IMR-90 (cell line): ENCODE measurements at regions not wholly inside any gene's neighbourhood (a gene's known extent, or its start where the extent isn't known, plus 50 kb on each side); places are given as distances from the start of the nearest gene placed in this dataset.

Source experiments
- ATAC-seq: fragments of 200-7000 bp; cut with Tn5 transposase; 2 replicates; pipeline ENCODE4 v1.9.1; 2020; ENCODE audit warnings: low read depth, mild to moderate bottlenecking, moderate library complexity
- BruUV-seq: library from RNA; stranded (reverse); fragments of 400-500 nt; replicated peaks from 2 replicates; lab custom pipeline; 2021; lab: Mats Ljungman, UMichigan
- CTCF ChIA-PET: fragments of 300-600 bp; formaldehyde crosslinking; extraction: SDS; loops from one replicate; lab custom pipeline; 2021; ENCODE audit warnings: antibody characterized with exemption; lab: Yijun Ruan, JAX
- POLR2A ChIA-PET: fragments of 300-600 bp; sonication (Branson Sonifier 250); formaldehyde crosslinking; loops from one replicate; lab custom pipeline; 2022; ENCODE audit warnings: antibody characterized with exemption; ENCODE audit not compliant: unreplicated experiment; lab: Charles Lee
- DNase-seq: peaks from one replicate; pipeline ENCODE4 v3.0.0; 2013
- H2AFZ ChIP-seq: replicated peaks from 2 replicates; pipeline ENCODE3; 2013; ENCODE audit warnings: low read length, mild to moderate bottlenecking; ENCODE audit not compliant: poor library complexity
- H2AK5ac ChIP-seq: 2 replicates; pipeline ENCODE4 v1.6.1; 2013; ENCODE audit warnings: low read depth, low read length, inconsistent platforms
- H2AK9ac ChIP-seq: replicated peaks from 2 replicates; pipeline ENCODE3; 2013; ENCODE audit warnings: mild to moderate bottlenecking, low read depth, low read length, moderate library complexity; ENCODE audit not compliant: poor library complexity
- H2BK120ac ChIP-seq: 2 replicates; pipeline ENCODE4 v1.6.1; 2013; ENCODE audit warnings: low read depth, low read length, inconsistent platforms
- H2BK15ac ChIP-seq: 3 replicates; pipeline ENCODE4 v1.6.1; 2013; ENCODE audit warnings: low read depth, low read length, inconsistent platforms
- H2BK20ac ChIP-seq: 2 replicates; pipeline ENCODE4 v1.6.1; 2013; ENCODE audit warnings: low read depth, mild to moderate bottlenecking, inconsistent platforms, low read length, moderate library complexity
- H2BK5ac ChIP-seq: 2 replicates; pipeline ENCODE4 v1.6.1; 2013; ENCODE audit warnings: mild to moderate bottlenecking, low read depth, low read length, inconsistent platforms; ENCODE audit not compliant: poor library complexity, severe bottlenecking
- H3K14ac ChIP-seq: replicated peaks from 2 replicates; pipeline ENCODE4 v1.6.1; 2013; ENCODE audit warnings: low read depth, low read length, inconsistent platforms
- H3K18ac ChIP-seq: 2 replicates; pipeline ENCODE4 v1.6.1; 2013; ENCODE audit warnings: low read depth, low read length, control low read depth
- H3K23ac ChIP-seq: 2 replicates; pipeline ENCODE4 v1.6.1; 2013; ENCODE audit warnings: low read depth, low read length, inconsistent platforms
- H3K27ac ChIP-seq: 2 replicates; pipeline ENCODE4 v1.5.1; 2013; ENCODE audit warnings: mild to moderate bottlenecking, control low read depth, low read length; ENCODE audit not compliant: insufficient read depth
- H3K27me3 ChIP-seq: 2 replicates; pipeline ENCODE4 v1.6.1; 2013; ENCODE audit warnings: low read length; ENCODE audit not compliant: control insufficient read depth, insufficient read depth
- H3K36me3 ChIP-seq: 2 replicates; pipeline ENCODE4 v1.6.1; 2013; ENCODE audit warnings: low read length, mixed read lengths; ENCODE audit not compliant: control insufficient read depth, insufficient read depth
- H3K4ac ChIP-seq: 2 replicates; pipeline ENCODE4 v1.6.1; 2013; ENCODE audit warnings: low read depth, low read length, inconsistent platforms
- H3K4me1 ChIP-seq: 2 replicates; pipeline ENCODE4 v1.6.1; 2013; ENCODE audit warnings: low read length, mixed read lengths; ENCODE audit not compliant: control insufficient read depth, insufficient read depth
- H3K4me2 ChIP-seq: 2 replicates; pipeline ENCODE4 v1.6.1; 2013; ENCODE audit warnings: low read depth, mild to moderate bottlenecking, control low read depth, low read length, moderate library complexity
- H3K4me3 ChIP-seq: 2 replicates; pipeline ENCODE4 v1.5.1; 2013; ENCODE audit warnings: low read depth, mild to moderate bottlenecking, control low read depth, low read length, moderate library complexity; ENCODE audit not compliant: insufficient read depth
- H3K56ac ChIP-seq: 2 replicates; pipeline ENCODE4 v1.6.1; 2013; ENCODE audit warnings: low read length, inconsistent platforms; ENCODE audit not compliant: insufficient read depth; ENCODE audit errors: extremely low read depth
- H3K79me1 ChIP-seq, 2 experiments: 2 replicates each; pipeline ENCODE4 v1.6.1; 2013; ENCODE audit warnings: low read length in 2 of 2, inconsistent platforms in 1 of 2, low read depth in 1 of 2
- H3K9ac ChIP-seq: 2 replicates; pipeline ENCODE4 v1.6.1; 2013; ENCODE audit warnings: low read depth, low read length, control low read depth
- H3K9me1 ChIP-seq: 2 replicates; pipeline ENCODE4 v1.6.1; 2013; ENCODE audit warnings: low read length, inconsistent platforms; ENCODE audit not compliant: insufficient read depth
- H3K9me3 ChIP-seq: 2 replicates; pipeline ENCODE4 v1.6.1; 2013; ENCODE audit warnings: low read length; ENCODE audit not compliant: control insufficient read depth, insufficient read depth
- H4K20me1 ChIP-seq: 2 replicates; pipeline ENCODE4 v1.6.1; 2013; ENCODE audit warnings: low read length, inconsistent platforms; ENCODE audit not compliant: insufficient read depth
- H4K5ac ChIP-seq: 2 replicates; pipeline ENCODE4 v1.6.1; 2013; ENCODE audit warnings: mild to moderate bottlenecking, low read depth, low read length, control low read depth
- H4K8ac ChIP-seq, 2 experiments: 2 replicates each; pipeline ENCODE4 v1.6.1; 2013; ENCODE audit warnings: low read depth in 2 of 2, low read length in 2 of 2, control low read depth in 1 of 2, inconsistent platforms in 1 of 2
- H4K91ac ChIP-seq: 2 replicates; pipeline ENCODE4 v1.6.1; 2013; ENCODE audit warnings: low read depth, low read length, inconsistent platforms; ENCODE audit not compliant: insufficient read depth
- FOS ChIP-seq: fragments of 150-350 bp; IDR thresholded peaks from 2 replicates; pipeline ENCODE4 v1.6.1; 2016; ENCODE audit warnings: low read depth, low read length
- MXI1 ChIP-seq: IDR thresholded peaks from 2 replicates; pipeline ENCODE4 v1.6.1; 2012; ENCODE audit warnings: low read depth, mild to moderate bottlenecking, low read length, moderate library complexity, borderline replicate concordance
- WGBS, 2 experiments: methylation state at CpG; one replicate each; pipeline versions ENCODE4 v1.1.5 to v1.1.7; 2013; ENCODE audit warnings: missing lambda C conversion rate in 2 of 2; ENCODE audit not compliant: insufficient read length in 1 of 2; ENCODE audit errors: extremely low coverage in 2 of 2; 5-methylcytosine and 5-hydroxymethylcytosine counted together
- dilution Hi-C: fragments of 300-500 bp; cut with HindIII; formaldehyde crosslinking; loops from one replicate; pipeline ENCODE4 v1.14.3; 2018; ENCODE audit warnings: low sequenced_read_pairs; ENCODE audit not compliant: unreplicated experiment
- in situ Hi-C: fragments of 300-500 bp; cut with MboI; formaldehyde crosslinking; loops from 3 replicates; pipeline ENCODE4 v1.14.3; 2019; ENCODE audit warnings: low sequenced_read_pairs, inconsistent platforms, mixed read lengths
- intact Hi-C: fragments of 100-400 bp; cut with micrococcal nuclease; formaldehyde crosslinking; loops from 2 replicates; pipeline ENCODE4 v1.10.0; 2022
- TF ChIP-seq, protein P1 (sequence below): conservative IDR thresholded peaks from 2 replicates; pipeline ENCODE4 v1.5.1; 2012; ENCODE audit warnings: mild to moderate bottlenecking, low read depth, low read length, improper control_type of control experiment

DNA sequence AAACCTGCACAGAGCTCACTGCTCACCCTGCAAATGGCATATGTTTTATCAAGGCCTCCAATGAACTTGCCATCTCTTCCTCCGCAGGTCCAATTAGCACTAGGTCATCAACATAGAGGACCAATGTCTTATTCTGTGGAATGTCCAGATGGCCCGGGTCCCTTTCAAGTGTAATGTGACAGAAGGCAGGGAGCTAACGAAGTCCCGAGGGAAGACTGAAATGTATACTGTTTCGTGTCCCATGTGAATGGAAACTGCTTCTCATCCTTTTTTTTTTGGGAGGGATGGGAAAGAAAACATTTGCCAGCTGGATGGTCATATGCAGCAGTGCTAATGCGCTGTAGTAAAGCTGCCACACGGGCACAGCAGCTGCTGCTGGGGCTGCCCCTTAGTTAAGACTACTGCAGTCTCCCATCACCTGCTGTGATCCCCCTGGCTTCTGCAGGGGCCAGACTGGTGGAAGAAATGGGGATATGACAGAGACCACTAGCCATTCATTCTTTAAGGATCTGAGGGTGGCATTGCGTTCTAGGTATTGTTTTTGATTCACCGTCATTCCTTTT is 61.7 kb upstream of the CCNY start:
- WGBS, 2 experiments: 0% methylated on average over 1 of the region's 9 CpGs; no CpG with 5 or more reads in 1 of the 2 experiments
- H2AK9ac ChIP-seq: no peak overlapping the region
- dilution Hi-C loops (no loop called here), intact Hi-C loops (no loop called here), in situ Hi-C loops (no loop called here)
- H3K4me1 ChIP-seq: no peaks in the 10 kb centered on the region
- H2AK5ac ChIP-seq: no peak overlapping the region
- TF ChIP-seq MXI1: no peak
- no peak for TF ChIP-seq FOS
- TF ChIP-seq, protein P1, sequence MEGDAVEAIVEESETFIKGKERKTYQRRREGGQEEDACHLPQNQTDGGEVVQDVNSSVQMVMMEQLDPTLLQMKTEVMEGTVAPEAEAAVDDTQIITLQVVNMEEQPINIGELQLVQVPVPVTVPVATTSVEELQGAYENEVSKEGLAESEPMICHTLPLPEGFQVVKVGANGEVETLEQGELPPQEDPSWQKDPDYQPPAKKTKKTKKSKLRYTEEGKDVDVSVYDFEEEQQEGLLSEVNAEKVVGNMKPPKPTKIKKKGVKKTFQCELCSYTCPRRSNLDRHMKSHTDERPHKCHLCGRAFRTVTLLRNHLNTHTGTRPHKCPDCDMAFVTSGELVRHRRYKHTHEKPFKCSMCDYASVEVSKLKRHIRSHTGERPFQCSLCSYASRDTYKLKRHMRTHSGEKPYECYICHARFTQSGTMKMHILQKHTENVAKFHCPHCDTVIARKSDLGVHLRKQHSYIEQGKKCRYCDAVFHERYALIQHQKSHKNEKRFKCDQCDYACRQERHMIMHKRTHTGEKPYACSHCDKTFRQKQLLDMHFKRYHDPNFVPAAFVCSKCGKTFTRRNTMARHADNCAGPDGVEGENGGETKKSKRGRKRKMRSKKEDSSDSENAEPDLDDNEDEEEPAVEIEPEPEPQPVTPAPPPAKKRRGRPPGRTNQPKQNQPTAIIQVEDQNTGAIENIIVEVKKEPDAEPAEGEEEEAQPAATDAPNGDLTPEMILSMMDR: no peak
- DNase-seq: no peak
- CTCF ChIA-PET: interaction anchor here (0.6 kb wide), 1 partner anchor 19 kb away, joined by 4 read pairs; no protein-coding TSS in a partner anchor
- H2BK15ac ChIP-seq: no peak overlapping the region
- no peak overlapping the region for H3K27ac ChIP-seq
- H3K9me1 ChIP-seq: no peaks in the 10 kb centered on the region
- H3K23ac ChIP-seq: no peak overlapping the region
- no peak overlapping the region for H3K9ac ChIP-seq
- no peak overlapping the region for H2AFZ ChIP-seq
- H3K4me3 ChIP-seq: no peak overlapping the region
- H3K36me3 ChIP-seq: no peaks in the 10 kb centered on the region
- H3K4ac ChIP-seq: no peak overlapping the region
- H2BK20ac ChIP-seq: no peak overlapping the region
- H3K79me1 ChIP-seq: no peaks in the 10 kb centered on the region
- BruUV-seq: no TSS peak
- H4K5ac ChIP-seq: no peak overlapping the region
- H4K91ac ChIP-seq: no peak overlapping the region
- no peak overlapping the region for H3K14ac ChIP-seq
- H4K20me1 ChIP-seq: no peaks in the 10 kb centered on the region
- no peak overlapping the region for H3K56ac ChIP-seq
- POLR2A ChIA-PET: no interaction called here
- H4K8ac ChIP-seq: no peak overlapping the region
- H2BK120ac ChIP-seq: no peak overlapping the region
- H3K18ac ChIP-seq: no peak overlapping the region
- no peaks in the 10 kb centered on the region for H3K27me3 ChIP-seq
- H2BK5ac ChIP-seq: no peak overlapping the region
- no peak overlapping the region for H3K4me2 ChIP-seq
- no peaks in the 10 kb centered on the region for H3K9me3 ChIP-seq
- ATAC-seq: no peak
